Neutrophil (primary cell): ENCODE measurements at regions not wholly inside any gene's neighbourhood (a gene's known extent, or its start where the extent isn't known, plus 50 kb on each side); places are given as distances from the start of the nearest gene placed in this dataset.

Experiments used
- H3K27ac ChIP-seq: fragments of 200-600 bp; sonication (generic); 2 replicates; pipeline ENCODE4 v1.5.1; 2016; ENCODE audit warnings: mild to moderate bottlenecking, moderate library complexity
- H3K27me3 ChIP-seq: fragments of 200-600 bp; sonication (generic); 2 replicates; pipeline ENCODE4 v1.6.0; 2016; ENCODE audit warnings: mild to moderate bottlenecking
- H3K36me3 ChIP-seq: fragments of 200-600 bp; sonication (generic); 2 replicates; pipeline ENCODE4 v1.5.1; 2017
- H3K4me1 ChIP-seq, 2 experiments: fragments of 200-600 bp in 1 of 2; sonication (generic) in 1 of 2; 1 replicate in 1 of 2; 2 replicates in 1 of 2; pipeline versions ENCODE4 v1.5.1 to v1.6.1; 2013 to 2016; ENCODE audit warnings: low read depth in 1 of 2, low read length in 1 of 2, mild to moderate bottlenecking in 1 of 2, moderate library complexity in 1 of 2; ENCODE audit not compliant: control insufficient read depth in 1 of 2, insufficient read depth in 1 of 2
- H3K4me3 ChIP-seq, 2 experiments: fragments of 200-600 bp in 1 of 2; sonication (generic) in 1 of 2; 1 replicate in 1 of 2; 2 replicates in 1 of 2; pipeline ENCODE4 v1.5.1; 2013 to 2016; ENCODE audit warnings: low read depth in 1 of 2, low read length in 1 of 2, mild to moderate bottlenecking in 1 of 2, moderate library complexity in 1 of 2
- H3K9me3 ChIP-seq: fragments of 200-600 bp; sonication (generic); 2 replicates; pipeline ENCODE4 v1.5.1; 2016
- CTCF ChIP-seq: fragments of 200-600 bp; sonication (generic); IDR thresholded peaks from 2 replicates; pipeline ENCODE4 v1.5.1; 2016; ENCODE audit warnings: antibody characterized with exemption

- Histone ChIP-seq H3K9me3 (no peaks in the 10 kb centered on the region), H3K36me3 (no peaks in the 10 kb centered on the region), H3K27ac (no peak overlapping the region), H3K4me3 (no peak overlapping the region), H3K27me3 (peaks cover 15% of the 10 kb centered on the region), H3K4me1 (no peaks in the 10 kb centered on the region)
- TF ChIP-seq CTCF: no peak
Observed at GRCh38 chr17:72507370-72507769, 386.6 kb downstream of the SOX9 start.

DNA sequence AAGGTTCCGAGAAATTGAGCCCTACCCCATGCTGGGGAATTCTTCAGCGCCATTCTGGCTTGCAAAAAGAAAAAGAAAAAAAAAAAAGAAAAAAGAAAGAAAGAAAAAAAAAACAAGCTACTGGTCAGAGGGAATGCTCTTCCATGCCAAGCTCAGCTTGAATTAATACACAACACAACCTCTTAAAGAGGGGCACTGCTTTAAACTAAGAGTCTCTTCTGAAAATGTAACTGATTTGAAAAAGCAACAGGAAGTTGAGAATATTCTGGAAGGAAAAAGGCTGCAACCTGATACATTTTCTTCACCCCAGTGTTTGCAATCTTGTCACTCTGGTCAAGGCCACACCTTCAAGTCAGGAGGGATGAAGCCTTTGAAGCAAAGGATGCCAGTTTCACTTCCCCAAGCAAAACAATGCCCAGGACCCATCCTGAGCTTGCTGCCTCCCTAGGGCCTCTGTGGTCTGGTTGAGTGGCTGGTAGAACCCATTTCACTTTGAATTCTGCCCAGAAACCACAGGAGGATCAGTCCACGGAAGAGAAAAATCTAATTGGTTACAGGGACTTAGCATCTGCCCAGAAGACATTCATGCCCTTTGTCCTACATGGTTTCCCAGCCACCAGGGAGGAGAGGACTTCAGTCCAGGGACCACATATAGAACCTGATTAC is 389.7 kb downstream of the SOX9 start:
- Histone ChIP-seq H3K4me1 (no peaks in the 10 kb centered on the region), H3K4me3 (no peak overlapping the region), H3K9me3 (no peaks in the 10 kb centered on the region), H3K27ac (no peak overlapping the region), H3K27me3 (peaks cover 14% of the 10 kb centered on the region), H3K36me3 (no peaks in the 10 kb centered on the region)
- no peak for TF ChIP-seq CTCF

DNA sequence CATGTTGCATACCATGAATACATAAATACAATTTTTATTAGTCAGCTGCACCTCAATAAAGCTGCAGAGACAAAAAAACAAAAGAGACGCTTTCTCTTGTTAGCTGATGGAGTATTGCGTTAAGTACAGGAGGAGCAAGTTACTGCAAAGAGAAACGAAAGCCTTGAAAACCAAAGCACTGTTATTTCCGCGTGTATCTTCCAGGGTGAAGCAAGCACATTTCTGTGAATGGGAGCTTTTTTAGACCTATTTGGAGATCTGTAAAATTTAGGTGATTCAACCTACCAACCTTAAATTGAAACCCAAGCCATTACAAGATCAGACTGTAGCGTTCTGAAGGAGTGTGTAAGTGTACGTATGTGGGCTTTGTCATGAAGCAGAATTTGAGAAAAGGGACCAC is 390.4 kb downstream of the SOX9 start:
- no peaks in the 10 kb centered on the region for H3K9me3 ChIP-seq
- H3K4me3 ChIP-seq: no peak overlapping the region
- H3K27ac ChIP-seq: no peak overlapping the region
- H3K27me3 ChIP-seq: peaks cover 14% of the 10 kb centered on the region
- H3K4me1 ChIP-seq: no peaks in the 10 kb centered on the region
- no peaks in the 10 kb centered on the region for H3K36me3 ChIP-seq
- no peak for TF ChIP-seq CTCF

GRCh38 chr17:72511874-72512273 is 391.1 kb downstream of the SOX9 start:
- TF ChIP-seq CTCF: no peak
- H3K36me3 ChIP-seq: no peaks in the 10 kb centered on the region
- no peak overlapping the region for H3K27ac ChIP-seq
- no peaks in the 10 kb centered on the region for H3K4me1 ChIP-seq
- H3K9me3 ChIP-seq: no peaks in the 10 kb centered on the region
- H3K27me3 ChIP-seq: peaks cover 17% of the 10 kb centered on the region
- H3K4me3 ChIP-seq: no peak overlapping the region

GRCh38 chr17:72512649-72513556 is 392.1 kb downstream of the SOX9 start:
- Histone ChIP-seq H3K27me3 (peaks cover 26% of the 10 kb centered on the region), H3K36me3 (no peaks in the 10 kb centered on the region), H3K4me3 (no peak overlapping the region), H3K4me1 (no peaks in the 10 kb centered on the region), H3K27ac (no peak overlapping the region), H3K9me3 (no peaks in the 10 kb centered on the region)
- TF ChIP-seq CTCF: no peak
